ENCODE measurements at regions not wholly inside any gene's neighbourhood (a gene's known extent, or its start where the extent isn't known, plus 50 kb on each side); places are given as distances from the start of the nearest gene placed in this dataset.
"Not testable (repeated sequence)": the region's sequence is repeated elsewhere in the genome, so short reads cannot be mapped to it uniquely, and the experiment has no call there.

- no peak overlapping the region for H3K4me3 Mint-ChIP-seq
- no peaks in the 10 kb centered on the region for H3F3A ChIP-seq (replicated peaks; ENCODE audit: low read depth)
- H3K27ac Mint-ChIP-seq = no peak overlapping the region
- no peaks in the 10 kb centered on the region for H3K27me3 ChIP-seq (ENCODE audit: insufficient read depth)
- H3K36me3 Mint-ChIP-seq (ENCODE audit: low read depth) = peaks cover 19% of the 10 kb centered on the region; the same call in 2 of the 3 replicates
- H3K4me2 ChIP-seq = no peak overlapping the region
- H4K20me1 ChIP-seq (replicated peaks; ENCODE audit: insufficient read depth) = 0 out of 2 replicates have a peak, but pooled peaks cover 5% of the 10 kb centered on the region
- no peak for DNase-seq (ENCODE audit: low spot score)
- H3K4me3 ChIP-seq = no peak overlapping the region
- H3K27me3 Mint-ChIP-seq (ENCODE audit: insufficient read depth, low read depth, poor library complexity) = peaks cover 6% of the 10 kb centered on the region
- H3K79me2 ChIP-seq (replicated peaks; ENCODE audit: insufficient read depth) = peaks cover 73% of the 10 kb centered on the region
- TF ChIP-seq CREB1 (CRISPR knock-in tag; IDR thresholded peaks at IDR 0.05; ENCODE audit: low read depth) (no peak), ZNF462 (CRISPR knock-in tag; IDR thresholded peaks at IDR 0.05) (no peak), EZH2 (IDR thresholded peaks at IDR 0.05; ENCODE audit: low read depth, unreplicated experiment) (no peak), NANOG (IDR thresholded peaks at IDR 0.05; ENCODE audit: borderline replicate concordance) (no peak)
- no peaks in the 10 kb centered on the region for H3K9me3 Mint-ChIP-seq
- no peak for ATAC-seq
- H3K27ac ChIP-seq (ENCODE audit: low read depth) = no peak overlapping the region
- peaks cover 42% of the 10 kb centered on the region for H3K4me1 Mint-ChIP-seq
- H3K36me3 ChIP-seq (ENCODE audit: insufficient read depth) = no peaks in the 10 kb centered on the region
- H3K4me1 ChIP-seq (ENCODE audit: insufficient read depth) = peaks cover 44% of the 10 kb centered on the region
- H3K9me2 ChIP-seq (ENCODE audit: insufficient read depth) = no peaks in the 10 kb centered on the region
- no peak overlapping the region for H2AFZ ChIP-seq
Observed at GRCh38 chr14:71433303-71433702, 498.9 kb upstream of the RGS6 start.

- DNase-seq (ENCODE audit: low spot score); H3K4me3 Mint-ChIP-seq; H3K27me3 ChIP-seq (ENCODE audit: insufficient read depth); ATAC-seq; H3K4me3 ChIP-seq; H3K9me3 Mint-ChIP-seq; H3K4me2 ChIP-seq; H3F3A ChIP-seq (replicated peaks; ENCODE audit: low read depth); H3K36me3 ChIP-seq (ENCODE audit: insufficient read depth); H3K27ac ChIP-seq (ENCODE audit: low read depth); H2AFZ ChIP-seq; H4K20me1 ChIP-seq (replicated peaks; ENCODE audit: insufficient read depth); H3K27ac Mint-ChIP-seq; H3K9me2 ChIP-seq (ENCODE audit: insufficient read depth): not testable (repeated sequence)
- H3K4me1 ChIP-seq (ENCODE audit: insufficient read depth) = peaks cover 22% of the 10 kb centered on the region
- Mint-ChIP-seq H3K4me1 (peaks cover 28% of the 10 kb centered on the region), H3K27me3 (ENCODE audit: insufficient read depth, low read depth, poor library complexity) (peaks cover 12% of the 10 kb centered on the region), H3K36me3 (ENCODE audit: low read depth) (peaks cover 16% of the 10 kb centered on the region; the same call in 2 of the 3 replicates)
- peaks cover 68% of the 10 kb centered on the region for H3K79me2 ChIP-seq (replicated peaks; ENCODE audit: insufficient read depth)
Observed at GRCh38 chr14:71435641-71436040, 496.6 kb upstream of the RGS6 start.

Measured in GM23338 (cell line).